NCI-H526 treated with DMSO at 0.1 percent for 48 hours (cell line): ENCODE measurements at regions not wholly inside any gene's neighbourhood (a gene's known extent, or its start where the extent isn't known, plus 50 kb on each side); places are given as distances from the start of the nearest gene placed in this dataset.
"Not testable (repeated sequence)": the region's sequence is repeated elsewhere in the genome, so short reads cannot be mapped to it uniquely, and the experiment has no call there.

ENCODE experiments used
- DNase-seq: peaks from one replicate; lab custom pipeline; 2025; lab: John Stamatoyannopoulos, UW

GRCh38 chr3:153552887-153553604, 391.0 kb downstream of the RAP2B start:
- DNase-seq, result no peak

- no peak for DNase-seq
Observed at GRCh38 chr3:153553605-153553945, 391.5 kb downstream of the RAP2B start.

- no peak for DNase-seq
Observed at GRCh38 chr3:153555919-153556318, 393.9 kb downstream of the RAP2B start.

- not testable (repeated sequence) for DNase-seq
Observed at GRCh38 chr3:153559366-153559765, 397.3 kb downstream of the RAP2B start.

- no peak for DNase-seq
Observed at GRCh38 chr3:153567011-153567410, 405.0 kb downstream of the RAP2B start.

- DNase-seq, result no peak
Observed at GRCh38 chr3:153567556-153567955, 405.5 kb downstream of the RAP2B start.

- not testable (repeated sequence) for DNase-seq
Observed at GRCh38 chr3:153570481-153570880, 408.5 kb downstream of the RAP2B start.

- no peak for DNase-seq
Observed at GRCh38 chr3:153572165-153572564, 410.1 kb downstream of the RAP2B start.

GRCh38 chr3:153572654-153573053, 410.6 kb downstream of the RAP2B start:
- DNase-seq, result no peak

- no peak for DNase-seq
Observed at GRCh38 chr3:153573481-153573880, 411.5 kb downstream of the RAP2B start.

- no peak for DNase-seq
Observed at GRCh38 chr3:153574445-153574844, 412.4 kb downstream of the RAP2B start.

GRCh38 chr3:153577059-153577736, 415.2 kb downstream of the RAP2B start:
- no peak for DNase-seq

- DNase-seq, result no peak
Observed at GRCh38 chr3:153578046-153578445, 416.0 kb downstream of the RAP2B start.

- no peak for DNase-seq
Observed at GRCh38 chr3:153590051-153590450, 428.0 kb downstream of the RAP2B start.

GRCh38 chr3:153591561-153592245, 429.7 kb downstream of the RAP2B start:
- DNase-seq, result no peak

- peak; percentile 22 for DNase-seq
Observed at GRCh38 chr3:153595186-153595815, 433.3 kb downstream of the RAP2B start.

- DNase-seq, result no peak
Observed at GRCh38 chr3:153596401-153596800, 434.4 kb downstream of the RAP2B start.

GRCh38 chr3:153599685-153600084, 437.7 kb downstream of the RAP2B start:
- no peak for DNase-seq

GRCh38 chr3:153600896-153601295, 438.9 kb downstream of the RAP2B start:
- DNase-seq, result no peak

GRCh38 chr3:153601374-153601853, 439.4 kb downstream of the RAP2B start:
- no peak for DNase-seq

- no peak for DNase-seq
Observed at GRCh38 chr3:153602801-153603200, 440.8 kb downstream of the RAP2B start.

GRCh38 chr3:153614140-153614539, 452.1 kb downstream of the RAP2B start:
- DNase-seq, result no peak

GRCh38 chr3:153614563-153614962, 452.5 kb downstream of the RAP2B start:
- DNase-seq, result no peak
